ENCODE measurements at regions not wholly inside any gene's neighbourhood (a gene's known extent, or its start where the extent isn't known, plus 50 kb on each side); places are given as distances from the start of the nearest gene placed in this dataset.

- Histone ChIP-seq H3K27me3 (ENCODE audit: control insufficient read depth, insufficient read depth, low read length) (no peaks in the 10 kb centered on the region), H3K4me3 (ENCODE audit: low read depth, low read length) (no peak overlapping the region), H3K36me3 (ENCODE audit: control insufficient read depth, insufficient read depth, low read length) (no peaks in the 10 kb centered on the region)
- no peak for DNase-seq (ENCODE audit: low read depth)
- no peak for TF ChIP-seq CTCF (IDR thresholded peaks at IDR 0.05; ENCODE audit: insufficient read depth, low read length, poor library complexity, severe bottlenecking)
Observed at GRCh38 chr2:123154195-123154594, 870.9 kb upstream of the CNTNAP5 start.

- DNase-seq (ENCODE audit: low read depth): no peak
- Histone ChIP-seq H3K4me3 (ENCODE audit: low read depth, low read length) (no peak overlapping the region), H3K27me3 (ENCODE audit: control insufficient read depth, insufficient read depth, low read length) (no peaks in the 10 kb centered on the region), H3K36me3 (ENCODE audit: control insufficient read depth, insufficient read depth, low read length) (no peaks in the 10 kb centered on the region)
- TF ChIP-seq CTCF (IDR thresholded peaks at IDR 0.05; ENCODE audit: insufficient read depth, low read length, poor library complexity, severe bottlenecking): no peak
Observed at GRCh38 chr2:123157016-123157415, 868.1 kb upstream of the CNTNAP5 start.

- Histone ChIP-seq H3K4me3 (ENCODE audit: low read depth, low read length) (no peak overlapping the region), H3K27me3 (ENCODE audit: control insufficient read depth, insufficient read depth, low read length) (no peaks in the 10 kb centered on the region), H3K36me3 (ENCODE audit: control insufficient read depth, insufficient read depth, low read length) (no peaks in the 10 kb centered on the region)
- DNase-seq (ENCODE audit: low read depth): no peak
- no peak for TF ChIP-seq CTCF (IDR thresholded peaks at IDR 0.05; ENCODE audit: insufficient read depth, low read length, poor library complexity, severe bottlenecking)
Observed at GRCh38 chr2:123162400-123163016, 862.6 kb upstream of the CNTNAP5 start.

- H3K27me3 ChIP-seq (ENCODE audit: control insufficient read depth, insufficient read depth, low read length): no peaks in the 10 kb centered on the region
- no peaks in the 10 kb centered on the region for H3K36me3 ChIP-seq (ENCODE audit: control insufficient read depth, insufficient read depth, low read length)
- TF ChIP-seq CTCF (IDR thresholded peaks at IDR 0.05; ENCODE audit: insufficient read depth, low read length, poor library complexity, severe bottlenecking): no peak
- DNase-seq (ENCODE audit: low read depth): no peak
- H3K4me3 ChIP-seq (ENCODE audit: low read depth, low read length): no peak overlapping the region
Observed at GRCh38 chr2:123163398-123163797, 861.7 kb upstream of the CNTNAP5 start.

- DNase-seq (ENCODE audit: low read depth): no peak
- Histone ChIP-seq H3K4me3 (ENCODE audit: low read depth, low read length) (no peak overlapping the region), H3K36me3 (ENCODE audit: control insufficient read depth, insufficient read depth, low read length) (no peaks in the 10 kb centered on the region), H3K27me3 (ENCODE audit: control insufficient read depth, insufficient read depth, low read length) (no peaks in the 10 kb centered on the region)
- no peak for TF ChIP-seq CTCF (IDR thresholded peaks at IDR 0.05; ENCODE audit: insufficient read depth, low read length, poor library complexity, severe bottlenecking)
Observed at GRCh38 chr2:123164216-123164615, 860.9 kb upstream of the CNTNAP5 start.

- Histone ChIP-seq H3K27me3 (ENCODE audit: control insufficient read depth, insufficient read depth, low read length) (no peaks in the 10 kb centered on the region), H3K4me3 (ENCODE audit: low read depth, low read length) (no peak overlapping the region), H3K36me3 (ENCODE audit: control insufficient read depth, insufficient read depth, low read length) (no peaks in the 10 kb centered on the region)
- DNase-seq (ENCODE audit: low read depth): no peak
- TF ChIP-seq CTCF (IDR thresholded peaks at IDR 0.05; ENCODE audit: insufficient read depth, low read length, poor library complexity, severe bottlenecking): no peak
Observed at GRCh38 chr2:123165616-123166015, 859.5 kb upstream of the CNTNAP5 start.
